Kidney (tissue), 13 donors: ENCODE measurements at regions not wholly inside any gene's neighbourhood (a gene's known extent, or its start where the extent isn't known, plus 50 kb on each side); places are given as distances from the start of the nearest gene placed in this dataset.

Experiments
- DNase-seq, 5 donors: peaks; one replicate each; pipeline ENCODE4 v3.0.0-alpha.2; 2013 to 2020
- FAIRE-seq: peaks from 2 replicates; lab custom pipeline; 2012; peaks lifted over from hg19 to GRCh38; lab: Jason Lieb, UNC
- H3K27ac ChIP-seq, 2 donors: one replicate each; pipeline ENCODE4 v1.7.0; 2013; ENCODE audit warnings: low read depth in 2 of 2, low read length in 2 of 2, inconsistent platforms in 1 of 2
- H3K27me3 ChIP-seq: one replicate; pipeline ENCODE4 v1.7.1; 2013; ENCODE audit warnings: low read length, inconsistent platforms; ENCODE audit not compliant: control insufficient read depth, insufficient read depth
- H3K36me3 ChIP-seq, 3 donors: one replicate each; pipeline versions ENCODE4 v1.7.0 to v1.7.1; 2013; ENCODE audit warnings: low read length in 3 of 3, control low read depth in 1 of 3, inconsistent platforms in 1 of 3; ENCODE audit not compliant: insufficient read depth in 3 of 3, control insufficient read depth in 2 of 3
- H3K4me1 ChIP-seq, 3 donors: one replicate each; pipeline versions ENCODE4 v1.7.0 to v1.7.1; 2013; ENCODE audit warnings: low read length in 3 of 3, inconsistent platforms in 1 of 3, low read depth in 1 of 3; ENCODE audit not compliant: control insufficient read depth in 2 of 3, insufficient read depth in 2 of 3
- H3K4me3 ChIP-seq, 3 donors: one replicate each; pipeline versions ENCODE4 v1.7.0 to v1.8.1; 2013; ENCODE audit warnings: low read length in 3 of 3, control low read depth in 1 of 3, inconsistent platforms in 1 of 3
- H3K9ac ChIP-seq, 3 donors: one replicate each; pipeline versions ENCODE4 v1.7.0 to v1.7.1; 2013; ENCODE audit warnings: low read length in 3 of 3, control low read depth in 1 of 3, inconsistent platforms in 1 of 3
- H3K9me3 ChIP-seq, 3 donors: one replicate each; pipeline versions ENCODE4 v1.7.0 to v1.7.1; 2013; ENCODE audit warnings: low read length in 3 of 3, control low read depth in 1 of 3, inconsistent platforms in 1 of 3; ENCODE audit not compliant: control insufficient read depth in 2 of 3, insufficient read depth in 1 of 3
- intact Hi-C: fragments of 100-400 bp; cut with DNase I; formaldehyde crosslinking; loops from one replicate; pipeline ENCODE4 v1.11.1; 2022
- TF ChIP-seq, protein P1 (sequence below): IDR thresholded peaks from 3 replicates; pipeline ENCODE4 v1.5.1; 2012; ENCODE audit warnings: mild to moderate bottlenecking, moderate library complexity, borderline replicate concordance; ENCODE audit not compliant: insufficient read depth; ENCODE audit errors: extremely low read depth
- donor health status: control.
- donor health status: control.
- donor health status: control.
- donor health status: control.
- donor health status: control.
- donor health status: DM: yes; HTN: yes; CAD: no.
- donor health status: Normal renal cell carcinoma (clear cell type).

DNA sequence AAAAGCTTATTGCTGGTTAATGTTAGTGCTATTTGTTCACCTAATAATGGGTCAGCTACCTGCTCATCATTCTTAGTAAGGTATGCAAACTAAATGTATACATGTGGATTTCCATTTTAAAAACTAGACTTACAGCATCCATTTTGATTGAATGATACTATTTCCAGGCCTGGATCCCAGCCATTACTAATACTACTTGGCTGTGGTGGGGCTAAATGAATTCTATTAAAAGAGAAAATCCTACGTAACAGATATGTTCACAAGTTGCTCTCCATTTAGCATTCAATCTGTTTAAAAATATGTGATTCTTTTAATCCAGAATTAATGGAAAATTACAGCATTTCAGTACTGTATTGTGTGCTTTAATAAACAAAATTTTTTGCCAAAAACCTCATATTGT lies 169.4 kb upstream of the MIR17HG start:
- intact Hi-C loops = no loop called here
- Histone ChIP-seq H3K9me3 (no peaks in the 10 kb centered on the region), H3K36me3 (no peaks in the 10 kb centered on the region), H3K4me3 (no peak overlapping the region), H3K9ac (no peak overlapping the region), H3K4me1 (no peaks in the 10 kb centered on the region), H3K27me3 (no peaks in the 10 kb centered on the region), H3K27ac (no peak overlapping the region)
- TF ChIP-seq, protein P1, sequence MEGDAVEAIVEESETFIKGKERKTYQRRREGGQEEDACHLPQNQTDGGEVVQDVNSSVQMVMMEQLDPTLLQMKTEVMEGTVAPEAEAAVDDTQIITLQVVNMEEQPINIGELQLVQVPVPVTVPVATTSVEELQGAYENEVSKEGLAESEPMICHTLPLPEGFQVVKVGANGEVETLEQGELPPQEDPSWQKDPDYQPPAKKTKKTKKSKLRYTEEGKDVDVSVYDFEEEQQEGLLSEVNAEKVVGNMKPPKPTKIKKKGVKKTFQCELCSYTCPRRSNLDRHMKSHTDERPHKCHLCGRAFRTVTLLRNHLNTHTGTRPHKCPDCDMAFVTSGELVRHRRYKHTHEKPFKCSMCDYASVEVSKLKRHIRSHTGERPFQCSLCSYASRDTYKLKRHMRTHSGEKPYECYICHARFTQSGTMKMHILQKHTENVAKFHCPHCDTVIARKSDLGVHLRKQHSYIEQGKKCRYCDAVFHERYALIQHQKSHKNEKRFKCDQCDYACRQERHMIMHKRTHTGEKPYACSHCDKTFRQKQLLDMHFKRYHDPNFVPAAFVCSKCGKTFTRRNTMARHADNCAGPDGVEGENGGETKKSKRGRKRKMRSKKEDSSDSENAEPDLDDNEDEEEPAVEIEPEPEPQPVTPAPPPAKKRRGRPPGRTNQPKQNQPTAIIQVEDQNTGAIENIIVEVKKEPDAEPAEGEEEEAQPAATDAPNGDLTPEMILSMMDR = no peak
- no peak for DNase-seq
- no peak for FAIRE-seq

DNA sequence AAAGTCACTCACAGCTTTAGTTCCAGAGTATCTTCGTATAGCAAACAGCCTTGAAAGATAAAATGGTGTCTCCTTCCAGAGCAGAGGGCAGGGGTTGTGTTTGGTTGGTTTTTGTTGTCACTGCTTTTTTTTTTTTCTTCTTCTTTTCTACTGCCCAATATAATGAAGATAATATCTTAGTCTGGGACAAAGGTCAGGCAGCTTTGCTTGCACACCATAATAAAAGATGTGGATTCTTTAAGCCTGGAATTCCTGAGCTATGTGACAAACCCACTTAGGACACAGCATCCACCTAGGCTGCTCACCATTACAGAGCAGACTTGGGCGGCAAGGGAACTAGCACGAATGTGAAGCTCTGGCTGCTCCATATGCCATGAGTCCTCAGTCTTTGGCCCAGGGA lies 165.6 kb upstream of the MIR17HG start:
- H3K27me3 ChIP-seq = no peaks in the 10 kb centered on the region
- no peaks in the 10 kb centered on the region for H3K9me3 ChIP-seq
- H3K36me3 ChIP-seq = no peaks in the 10 kb centered on the region
- intact Hi-C loops = no loop called here
- no peak for DNase-seq
- no peak overlapping the region for H3K9ac ChIP-seq
- TF ChIP-seq, protein P1 = no peak
- no peak for FAIRE-seq
- peaks cover 0 to 5% (median 0%) of the 10 kb centered on the region in 3 donors for H3K4me1 ChIP-seq
- H3K27ac ChIP-seq = no peak overlapping the region
- H3K4me3 ChIP-seq = no peak overlapping the region

DNA sequence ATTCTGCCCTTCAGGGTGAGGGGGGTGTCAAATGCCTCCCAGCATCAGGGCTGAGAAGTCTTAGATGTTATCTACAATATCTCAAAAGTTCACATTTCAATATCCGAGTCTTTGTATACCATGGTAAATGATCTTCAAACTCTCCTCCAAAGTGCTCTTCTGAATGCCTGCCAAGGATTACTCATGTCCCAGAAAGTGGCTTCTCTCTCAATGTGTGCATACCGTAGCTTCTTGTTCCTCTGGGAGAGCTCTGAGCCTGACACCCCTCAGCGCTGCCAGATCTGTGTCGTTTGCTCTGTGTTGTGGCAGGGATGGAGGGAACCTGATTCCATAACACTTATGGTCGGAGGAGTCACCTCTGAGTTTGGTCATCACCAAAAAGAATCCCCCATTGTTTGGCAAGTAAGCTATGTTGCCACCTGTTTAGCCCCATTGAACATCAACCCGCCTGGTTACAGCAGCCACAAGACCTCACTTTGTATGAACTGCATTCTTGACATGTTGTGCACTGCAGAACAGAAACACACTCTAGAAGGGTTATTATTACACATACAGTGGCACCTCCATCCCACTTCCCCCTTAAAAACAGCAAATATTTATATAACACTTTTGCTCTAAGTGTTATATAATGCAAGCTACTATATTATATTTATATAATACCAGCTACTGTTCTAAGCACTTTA lies 163.1 kb upstream of the MIR17HG start:
- Histone ChIP-seq H3K27ac (no peak overlapping the region), H3K36me3 (no peaks in the 10 kb centered on the region), H3K9ac (no peak overlapping the region), H3K4me1 (peaks cover 0 to 5% (median 0%) of the 10 kb centered on the region in 3 donors), H3K27me3 (no peaks in the 10 kb centered on the region), H3K9me3 (no peaks in the 10 kb centered on the region), H3K4me3 (no peak overlapping the region)
- DNase-seq (no peak), FAIRE-seq (no peak)
- TF ChIP-seq, protein P1 = no peak
- intact Hi-C loops = no loop called here
